ENCODE measurements at regions not wholly inside any gene's neighbourhood (a gene's known extent, or its start where the extent isn't known, plus 50 kb on each side); places are given as distances from the start of the nearest gene placed in this dataset.
"Not testable (repeated sequence)": the region's sequence is repeated elsewhere in the genome, so short reads cannot be mapped to it uniquely, and the experiment has no call there.

- DNase-seq (ENCODE audit: low spot score), result no peak
Measured at GRCh38 chr2:33706410-33706809, 107.3 kb upstream of the FAM98A start.

- no peak for DNase-seq (ENCODE audit: low spot score)
Measured at GRCh38 chr2:33704406-33704855, 105.3 kb upstream of the FAM98A start.

GRCh38 chr2:33696234-33696633, 97.1 kb upstream of the FAM98A start:
- DNase-seq (ENCODE audit: low spot score), result no peak

- DNase-seq (ENCODE audit: low spot score), result no peak
Measured at GRCh38 chr2:33694904-33695303, 95.8 kb upstream of the FAM98A start.

GRCh38 chr2:33690686-33691085, 91.6 kb upstream of the FAM98A start:
- DNase-seq (ENCODE audit: low spot score), result not testable (repeated sequence)

GRCh38 chr2:33681364-33681757, 82.3 kb upstream of the FAM98A start:
- DNase-seq (ENCODE audit: low spot score), result no peak

- DNase-seq (ENCODE audit: low spot score), result no peak
Measured at GRCh38 chr2:33680644-33681363, 81.7 kb upstream of the FAM98A start.

- DNase-seq (ENCODE audit: low spot score), result no peak
Measured at GRCh38 chr2:33678436-33678835, 79.3 kb upstream of the FAM98A start.

GRCh38 chr2:33673937-33674336, 74.8 kb upstream of the FAM98A start:
- DNase-seq (ENCODE audit: low spot score), result no peak

- DNase-seq (ENCODE audit: low spot score), result no peak
Measured at GRCh38 chr2:33672896-33673295, 73.8 kb upstream of the FAM98A start.

- DNase-seq (ENCODE audit: low spot score), result no peak
Measured at GRCh38 chr2:33672389-33672788, 73.3 kb upstream of the FAM98A start.

GRCh38 chr2:33671198-33671597, 72.1 kb upstream of the FAM98A start:
- DNase-seq (ENCODE audit: low spot score), result no peak

- no peak for DNase-seq (ENCODE audit: low spot score)
Measured at GRCh38 chr2:33670392-33670937, 71.4 kb upstream of the FAM98A start.

GRCh38 chr2:33666879-33667278, 67.8 kb upstream of the FAM98A start:
- no peak for DNase-seq (ENCODE audit: low spot score)

- DNase-seq (ENCODE audit: low spot score), result no peak
Measured at GRCh38 chr2:33665039-33665438, 65.9 kb upstream of the FAM98A start.

GRCh38 chr2:33660416-33661123, 61.5 kb upstream of the FAM98A start:
- DNase-seq (ENCODE audit: low spot score), result no peak

- DNase-seq (ENCODE audit: low spot score), result no peak
Measured at GRCh38 chr2:33655626-33656320, 56.7 kb upstream of the FAM98A start.

- no peak for DNase-seq (ENCODE audit: low spot score)
Measured at GRCh38 chr2:33652830-33653229, 53.7 kb upstream of the FAM98A start.

- DNase-seq (ENCODE audit: low spot score), result no peak
Measured at GRCh38 chr2:33650171-33650570, 51.1 kb upstream of the FAM98A start.

Data from ureter (tissue), 1 donor.